ENCODE measurements at regions not wholly inside any gene's neighbourhood (a gene's known extent, or its start where the extent isn't known, plus 50 kb on each side); places are given as distances from the start of the nearest gene placed in this dataset.

DNA sequence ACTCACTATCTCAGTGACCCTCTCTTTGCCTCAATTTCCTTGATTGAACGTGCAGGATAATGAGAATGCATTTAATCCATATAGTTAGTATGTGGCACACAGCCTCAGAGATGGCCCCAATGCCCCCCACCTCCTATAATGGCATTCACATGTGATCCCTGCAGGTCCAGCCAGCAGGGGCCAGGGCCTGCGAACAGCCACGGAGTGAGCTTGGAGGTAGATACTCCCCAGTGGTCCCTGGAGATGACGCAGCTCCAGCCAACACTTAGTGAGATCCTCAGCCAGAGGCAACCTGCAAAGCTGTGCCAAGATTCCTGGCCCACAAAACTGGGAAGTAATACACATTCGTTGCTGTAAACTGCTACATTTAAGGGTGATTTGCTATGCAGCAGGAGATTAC is 184.9 kb upstream of the NSMCE3 start:
- no peak for DNase-seq

DNA sequence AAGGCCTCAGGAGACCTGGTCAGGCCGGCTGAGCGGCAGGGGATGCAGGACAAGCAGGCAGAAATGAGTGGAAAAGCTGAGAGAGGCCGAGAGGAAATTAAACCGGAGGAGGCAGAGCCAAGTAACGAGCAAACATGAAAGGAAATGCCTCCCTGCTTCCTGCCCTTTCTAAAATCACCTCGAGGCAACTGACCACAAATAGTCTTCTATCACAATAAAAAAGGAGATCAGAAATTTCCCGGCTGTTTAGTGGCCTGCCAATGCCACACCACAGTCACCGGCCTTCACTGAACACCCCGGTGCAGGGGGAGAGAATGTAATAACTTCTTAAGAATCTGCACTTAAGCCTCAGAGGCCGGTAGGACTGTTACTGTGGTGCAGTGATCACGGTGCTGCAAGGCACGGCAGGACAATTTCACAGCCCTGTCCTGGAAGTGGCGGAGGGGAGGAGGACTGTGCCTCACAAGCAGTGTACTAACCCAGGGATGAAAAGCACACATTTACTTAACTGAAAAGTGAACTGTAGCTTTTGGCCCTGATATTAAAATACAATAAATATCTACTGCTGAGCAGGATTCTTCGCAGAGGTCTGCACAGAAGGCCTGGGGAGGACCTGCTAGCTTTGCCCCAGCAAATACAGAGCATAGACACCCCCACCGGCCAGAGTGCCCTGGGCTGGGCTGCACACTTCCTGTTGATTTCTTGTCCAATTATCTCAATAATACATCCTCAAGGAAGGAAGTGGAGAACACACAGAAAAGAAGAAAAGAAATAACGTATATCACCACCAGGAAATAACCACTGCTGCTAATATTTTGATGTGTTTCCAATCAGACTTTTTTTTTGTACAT is 183.5 kb upstream of the NSMCE3 start:
- peak; percentile 7 for DNase-seq

DNA sequence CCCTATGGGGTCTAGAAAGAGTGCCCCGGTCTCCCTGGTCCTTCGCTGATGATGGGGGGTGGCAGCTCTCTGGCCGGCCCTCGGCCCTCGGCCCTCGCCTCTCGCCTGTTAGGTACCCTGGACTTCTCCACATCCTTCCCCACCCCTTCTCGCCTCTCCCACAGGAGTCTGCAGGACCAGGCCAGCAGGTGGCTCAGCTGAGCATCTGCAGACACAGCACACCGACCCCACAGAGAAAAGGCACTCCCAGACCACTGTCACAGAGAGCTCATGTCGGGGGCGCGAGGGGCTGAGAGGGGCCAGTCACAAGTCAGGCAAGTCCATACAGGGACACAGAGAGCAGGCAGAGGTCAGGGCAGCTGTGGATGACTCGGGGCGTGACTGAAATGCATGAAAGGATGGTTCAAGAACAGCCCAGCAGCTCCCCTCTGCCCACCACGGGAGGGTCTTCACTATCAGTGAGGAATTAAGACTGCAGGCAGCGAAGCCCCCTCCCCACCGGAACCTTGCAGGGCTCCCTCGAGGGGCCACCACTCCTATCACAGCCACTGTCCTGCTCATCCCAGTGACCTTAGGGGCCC is 181.7 kb upstream of the NSMCE3 start:
- DNase-seq: no peak

DNA sequence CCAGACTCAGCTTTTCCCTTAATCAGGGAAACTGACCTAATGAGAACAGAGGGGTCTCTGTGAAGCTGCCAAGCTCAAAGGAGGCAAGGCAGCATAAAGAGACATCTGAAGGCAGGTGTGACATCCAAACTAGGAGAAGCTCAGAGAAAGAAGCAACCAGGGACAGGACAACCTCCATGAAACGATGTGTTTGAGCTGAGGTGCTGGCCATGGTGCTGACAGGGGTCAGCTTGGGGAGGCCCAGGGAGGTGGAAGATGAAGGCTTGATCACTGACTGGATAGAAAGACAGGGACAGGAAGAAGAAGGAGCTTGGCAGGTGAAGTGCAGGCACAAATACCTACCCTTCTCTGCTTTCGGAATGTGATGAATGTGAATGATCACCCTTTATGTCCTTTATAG is 179.5 kb upstream of the NSMCE3 start:
- DNase-seq: no peak

DNA sequence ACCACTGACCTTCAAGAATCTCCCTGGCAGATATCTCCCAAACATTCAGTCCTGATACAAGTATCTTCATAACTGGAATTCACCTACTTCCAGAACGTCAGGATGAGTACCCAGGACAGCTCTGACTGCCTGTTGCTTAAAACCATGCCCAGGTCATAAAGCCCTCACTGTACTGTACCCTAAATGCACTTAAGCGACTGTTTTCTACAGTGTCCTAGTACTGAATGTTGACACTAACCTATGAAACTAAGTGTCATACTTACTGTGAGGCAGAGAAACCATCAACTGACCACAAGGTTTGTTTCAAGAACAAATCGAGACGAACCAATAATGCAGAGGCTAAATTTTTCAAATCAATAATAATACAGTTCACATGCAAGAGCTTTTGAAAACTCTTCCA is 178.7 kb upstream of the NSMCE3 start:
- no peak for DNase-seq

GRCh38 chr15:29446480-29446879 is 176.9 kb upstream of the NSMCE3 start:
- no peak for DNase-seq

DNA sequence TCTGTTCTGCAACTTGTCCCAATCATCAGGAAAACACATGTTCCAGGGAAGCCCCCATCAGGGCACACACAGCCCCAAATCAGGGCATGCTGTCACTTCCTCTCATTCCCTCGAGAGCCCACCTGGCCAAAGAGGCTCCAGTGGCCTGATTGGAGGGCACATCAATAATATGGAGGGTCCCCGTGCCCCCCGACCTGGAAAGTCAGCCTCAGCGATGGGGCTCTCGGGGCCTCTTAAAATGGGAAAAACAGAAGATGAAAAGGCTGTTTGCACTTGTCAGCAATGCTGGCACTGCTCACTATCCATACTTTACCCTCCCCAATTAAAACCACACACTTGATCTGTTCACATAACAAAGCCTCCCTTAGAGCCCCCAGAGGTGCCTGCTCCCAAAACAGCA is 172.9 kb upstream of the NSMCE3 start:
- no peak for DNase-seq

DNA sequence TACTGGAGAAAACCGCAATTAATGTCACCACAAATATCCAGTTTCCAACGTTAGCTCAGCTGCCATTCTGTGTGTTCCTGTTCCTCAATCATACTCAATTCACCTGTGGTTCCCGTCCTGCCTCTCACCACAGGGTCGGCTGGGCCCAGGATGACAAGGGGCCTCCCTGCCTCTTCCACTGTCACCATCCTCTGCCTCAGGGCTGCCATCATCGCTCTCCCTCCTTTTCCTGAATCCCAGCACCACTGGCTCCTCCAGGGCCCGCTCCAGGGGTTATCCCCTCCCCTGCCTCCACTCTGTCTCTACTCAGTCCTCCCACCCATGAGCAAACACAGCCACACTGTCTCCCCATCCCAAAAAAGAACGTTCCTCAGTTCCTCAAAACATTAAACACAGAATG is 170.9 kb upstream of the NSMCE3 start:
- no peak for DNase-seq

GRCh38 chr15:29438703-29439055 is 169.1 kb upstream of the NSMCE3 start:
- no peak for DNase-seq

- no peak for DNase-seq
Measured at GRCh38 chr15:29437888-29438702, 168.5 kb upstream of the NSMCE3 start.

- peak; percentile 38 for DNase-seq
Measured at GRCh38 chr15:29435811-29436210, 166.2 kb upstream of the NSMCE3 start.

DNA sequence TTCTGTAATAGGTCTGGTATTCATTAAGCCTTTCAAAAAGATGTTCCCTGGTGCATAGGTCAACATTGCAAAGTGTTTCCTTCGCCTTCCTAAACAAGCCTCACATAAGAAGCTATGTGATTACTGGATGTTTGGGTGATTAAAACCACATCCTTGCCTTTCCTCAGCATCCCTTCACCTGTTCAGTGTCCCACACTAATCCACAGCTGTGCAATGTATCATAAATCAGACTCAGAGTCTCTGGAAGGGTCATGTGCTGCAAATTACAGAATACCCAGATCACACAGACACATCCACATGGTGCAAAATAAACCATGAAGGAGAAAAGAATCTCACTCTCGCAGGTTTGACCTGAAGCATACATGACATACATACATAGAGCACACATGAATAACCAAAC is 164.7 kb upstream of the NSMCE3 start:
- no peak for DNase-seq

DNA sequence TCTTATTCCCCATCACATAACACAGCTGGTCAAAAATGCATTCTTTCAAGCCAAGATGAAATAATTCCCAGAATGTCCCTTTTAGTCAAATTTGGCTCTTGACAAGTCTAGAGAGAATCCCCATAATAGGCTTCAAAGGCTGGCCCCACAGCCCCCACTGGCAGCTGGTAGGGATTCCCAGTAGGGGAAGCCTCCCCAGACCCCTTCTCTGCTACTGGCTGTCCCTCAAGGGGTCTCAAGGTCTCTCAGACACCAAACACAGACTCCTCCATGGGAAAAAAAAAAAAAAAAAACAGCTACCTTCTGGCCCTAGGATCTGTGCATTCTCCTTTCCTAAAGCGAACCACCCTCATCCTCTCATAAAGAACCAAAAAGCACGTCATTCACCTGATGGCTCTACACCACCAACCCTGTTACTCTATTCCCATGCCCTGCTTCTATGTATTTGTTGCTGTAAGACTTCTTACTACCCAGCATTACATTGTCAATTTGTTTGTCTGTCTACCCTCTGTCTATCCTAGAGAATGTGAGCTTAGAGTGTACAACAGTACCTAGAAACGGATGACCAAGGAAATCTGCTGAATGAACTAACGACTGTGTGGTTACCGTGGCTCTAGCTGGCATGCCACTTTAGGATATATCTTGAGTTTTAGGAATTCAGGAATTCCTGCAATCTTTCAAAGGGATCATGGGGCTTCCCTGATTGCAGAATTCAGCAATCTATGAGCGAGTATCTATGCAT is 164.1 kb upstream of the NSMCE3 start:
- no peak for DNase-seq

GRCh38 chr15:29433050-29433318 is 163.4 kb upstream of the NSMCE3 start:
- no peak for DNase-seq

- no peak for DNase-seq
Measured at GRCh38 chr15:29432191-29433049, 162.8 kb upstream of the NSMCE3 start.

DNA sequence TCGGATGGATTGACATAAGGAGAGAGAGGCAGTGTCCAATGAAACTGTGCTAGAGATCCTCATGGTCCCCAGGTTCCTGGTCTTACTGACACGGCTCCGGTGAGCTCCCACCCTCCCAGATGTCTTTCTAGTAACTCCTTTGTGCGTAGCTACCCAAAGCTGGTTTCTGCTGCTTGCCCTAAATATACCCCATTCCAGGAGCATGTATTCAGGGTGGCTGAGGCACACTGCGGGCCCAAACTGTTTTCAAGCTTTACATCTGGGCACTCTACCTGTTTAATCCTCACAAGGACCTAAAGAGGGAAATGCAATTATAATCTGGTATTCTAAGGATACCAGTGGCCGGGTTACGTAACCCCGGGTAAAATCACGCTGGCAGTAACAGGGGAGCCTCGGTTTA is 161.2 kb upstream of the NSMCE3 start:
- DNase-seq: no peak

DNA sequence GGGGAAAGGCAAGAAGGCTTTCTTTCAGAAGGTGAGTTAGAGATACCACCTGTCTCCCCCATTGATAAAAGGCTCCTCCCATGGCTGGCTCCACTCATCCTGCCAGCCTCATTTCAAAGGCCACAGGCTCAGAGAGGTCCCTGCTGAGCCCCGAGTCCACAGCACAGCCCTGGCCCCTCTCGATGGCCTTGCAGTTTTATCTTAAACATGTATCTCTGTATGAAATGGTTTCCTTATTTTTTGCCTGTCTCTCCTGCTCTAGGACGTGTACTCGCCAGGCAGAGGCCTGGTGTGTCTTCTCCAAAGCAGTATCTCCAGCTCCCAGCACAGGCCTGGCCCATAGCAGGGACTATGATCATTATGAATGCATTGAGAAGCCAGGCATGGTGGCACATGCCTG is 160.5 kb upstream of the NSMCE3 start:
- no peak for DNase-seq

GRCh38 chr15:29429584-29429983 is 160.0 kb upstream of the NSMCE3 start:
- DNase-seq: no peak

- no peak for DNase-seq
Measured at GRCh38 chr15:29428925-29429573, 159.4 kb upstream of the NSMCE3 start.

GRCh38 chr15:29425864-29426263 is 156.2 kb upstream of the NSMCE3 start:
- no peak for DNase-seq

- DNase-seq: no peak
Measured at GRCh38 chr15:29424118-29424517, 154.5 kb upstream of the NSMCE3 start.

DNA sequence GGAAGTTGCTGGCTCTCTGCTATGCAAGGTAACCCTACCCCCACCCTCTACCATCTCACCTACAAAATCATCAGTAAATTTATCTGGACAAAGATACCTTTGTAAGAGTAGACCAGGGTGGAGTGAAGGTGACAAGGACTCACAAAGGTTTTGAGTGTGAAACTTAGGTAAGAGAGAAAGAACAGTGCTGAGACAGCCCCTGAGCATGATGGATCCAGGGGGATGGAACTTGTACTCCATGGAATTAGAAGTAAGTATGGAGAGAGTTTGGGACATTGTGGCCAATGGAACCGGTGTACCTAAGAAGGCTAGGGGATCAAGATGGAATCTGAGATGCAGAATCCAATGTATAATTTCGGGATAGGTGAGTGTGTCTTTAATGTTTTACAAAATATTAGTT is 153.0 kb upstream of the NSMCE3 start:
- no peak for DNase-seq

All from EL (cell line).